K562 (cell line): ENCODE measurements at regions not wholly inside any gene's neighbourhood (a gene's known extent, or its start where the extent isn't known, plus 50 kb on each side); places are given as distances from the start of the nearest gene placed in this dataset.

ENCODE experiments used
- ARHGAP35 ChIP-seq: fragments of 450-650 bp; IDR thresholded peaks from 2 replicates; pipeline ENCODE4 v1.6.1; 2018; ENCODE audit not compliant: partially characterized antibody
- BACH1 ChIP-seq: fragments of 200-800 bp; sonication (Bioruptor generic); IDR thresholded peaks from 2 replicates; pipeline ENCODE4 v1.6.1; 2016; ENCODE audit warnings: missing genetic modification characterization, missing compliant biosample characterization
- CREB1 ChIP-seq, 2 experiments: sonication (generic) in 1 of 2; formaldehyde crosslinking in 1 of 2; IDR thresholded peaks; 2 replicates each; pipeline versions ENCODE4 v1.6.1 to v1.8.0; 2012 to 2022; ENCODE audit warnings: inconsistent platforms in 1 of 2, mild to moderate bottlenecking in 1 of 2, missing genetic modification reagents in 1 of 2, moderate library complexity in 1 of 2
- KDM1A ChIP-seq, 2 experiments: fragments of 450-650 bp; IDR thresholded peaks; 2 replicates each; pipeline ENCODE4 v1.6.1; 2016; ENCODE audit warnings: mild to moderate bottlenecking in 2 of 2
- NFE2L1 ChIP-seq: fragments of 450-650 bp; IDR thresholded peaks from 2 replicates; pipeline ENCODE4 v1.6.1; 2016; ENCODE audit warnings: missing genetic modification characterization, low read depth, mild to moderate bottlenecking, missing compliant biosample characterization, moderate library complexity, borderline replicate concordance
- PHF20 ChIP-seq: fragments of 450-650 bp; IDR thresholded peaks from 2 replicates; pipeline ENCODE4 v1.6.1; 2018; ENCODE audit not compliant: partially characterized antibody
- ZNF274 ChIP-seq: IDR thresholded peaks from 2 replicates; pipeline ENCODE4 v1.6.1; 2011; ENCODE audit warnings: low read depth, mild to moderate bottlenecking, low read length, moderate library complexity, borderline replicate concordance
- ZNF347 ChIP-seq: fragments of 450-650 bp; formaldehyde crosslinking; IDR thresholded peaks from 2 replicates; pipeline ENCODE4 v1.4.0; 2020; ENCODE audit warnings: low read depth, mild to moderate bottlenecking, moderate library complexity
- ZZZ3 ChIP-seq: fragments of 450-650 bp; IDR thresholded peaks from 2 replicates; pipeline ENCODE4 v1.6.1; 2016; ENCODE audit warnings: antibody characterized with exemption, mild to moderate bottlenecking, moderate library complexity
- TF ChIP-seq, protein P1 (sequence below), 3 experiments: fragments of 200-800 bp in 1 of 3; sonication (Bioruptor generic) in 1 of 3; sonication (generic) in 1 of 3; formaldehyde crosslinking in 1 of 3; IDR thresholded peaks; 2 replicates each; pipeline versions ENCODE4 v1.6.1 to v1.8.0; 2016 to 2022; ENCODE audit warnings: mild to moderate bottlenecking in 2 of 3, missing compliant biosample characterization in 2 of 3, missing genetic modification characterization in 2 of 3, missing genetic modification reagents in 1 of 3
- TF ChIP-seq, protein P2 (sequence below), 3 experiments: IDR thresholded peaks in 2 of 3; conservative IDR thresholded peaks in 1 of 3; 2 replicates each; pipeline ENCODE4 v1.5.1; 2011 to 2012; ENCODE audit warnings: low read length in 3 of 3, mild to moderate bottlenecking in 3 of 3, control low read depth in 2 of 3, improper control_type of control experiment in 1 of 3, inconsistent platforms in 1 of 3, low read depth in 1 of 3, mixed read lengths in 1 of 3, moderate library complexity in 1 of 3; ENCODE audit not compliant: insufficient read depth in 2 of 3
- TF ChIP-seq, protein P3 (sequence below), 2 experiments: fragments of 200-800 bp in 1 of 2; sonication (Bioruptor generic) in 1 of 2; sonication (generic) in 1 of 2; formaldehyde crosslinking in 1 of 2; IDR thresholded peaks in 1 of 2; conservative IDR thresholded peaks in 1 of 2; 2 replicates each; pipeline versions ENCODE4 v1.5.0 to v1.6.1; 2016 to 2020; ENCODE audit warnings: missing compliant biosample characterization in 1 of 2, missing genetic modification characterization in 1 of 2, missing genetic modification reagents in 1 of 2

DNA sequence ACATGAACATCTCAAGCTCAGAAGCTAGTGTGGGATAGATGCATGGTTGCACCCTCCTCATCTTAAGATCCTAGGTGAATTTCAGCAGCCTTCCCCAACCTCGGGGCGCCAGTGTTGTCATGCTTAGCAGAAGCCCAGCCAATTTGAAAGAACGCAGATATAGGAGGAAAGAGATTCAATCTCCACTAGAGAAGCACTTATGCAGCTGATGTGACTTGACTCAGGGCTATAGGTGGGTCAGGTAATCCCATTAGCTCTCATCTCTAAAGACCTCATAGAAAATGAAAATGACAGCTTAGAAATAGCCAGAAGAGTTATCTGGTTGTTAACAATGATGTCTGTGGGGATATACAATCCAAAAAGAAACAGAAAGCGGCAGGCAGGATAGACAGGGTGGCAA lies 310.5 kb downstream of the GPAM start:
- TF ChIP-seq, protein P1, sequence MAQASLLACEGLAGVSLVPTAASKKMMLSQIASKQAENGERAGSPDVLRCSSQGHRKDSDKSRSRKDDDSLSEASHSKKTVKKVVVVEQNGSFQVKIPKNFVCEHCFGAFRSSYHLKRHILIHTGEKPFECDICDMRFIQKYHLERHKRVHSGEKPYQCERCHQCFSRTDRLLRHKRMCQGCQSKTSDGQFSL (CRISPR knock-in tag; IDR thresholded peaks at IDR 0.05), result no peak
- TF ChIP-seq, protein P1 (tag; IDR thresholded peaks at IDR 0.05), result no peak
- TF ChIP-seq BACH1 (tag) (no peak), NFE2L1 (tag) (no peak), PHF20 (no peak), ZZZ3 (no peak), ARHGAP35 (no peak), ZNF274 (no peak), ZNF347 (CRISPR knock-in tag) (no peak), KDM1A (IDR thresholded peaks at IDR 0.05) (no peak), CREB1 (IDR thresholded peaks at IDR 0.05) (no peak), CREB1 (CRISPR knock-in tag; IDR thresholded peaks at IDR 0.05) (no peak)
- TF ChIP-seq, protein P2, sequence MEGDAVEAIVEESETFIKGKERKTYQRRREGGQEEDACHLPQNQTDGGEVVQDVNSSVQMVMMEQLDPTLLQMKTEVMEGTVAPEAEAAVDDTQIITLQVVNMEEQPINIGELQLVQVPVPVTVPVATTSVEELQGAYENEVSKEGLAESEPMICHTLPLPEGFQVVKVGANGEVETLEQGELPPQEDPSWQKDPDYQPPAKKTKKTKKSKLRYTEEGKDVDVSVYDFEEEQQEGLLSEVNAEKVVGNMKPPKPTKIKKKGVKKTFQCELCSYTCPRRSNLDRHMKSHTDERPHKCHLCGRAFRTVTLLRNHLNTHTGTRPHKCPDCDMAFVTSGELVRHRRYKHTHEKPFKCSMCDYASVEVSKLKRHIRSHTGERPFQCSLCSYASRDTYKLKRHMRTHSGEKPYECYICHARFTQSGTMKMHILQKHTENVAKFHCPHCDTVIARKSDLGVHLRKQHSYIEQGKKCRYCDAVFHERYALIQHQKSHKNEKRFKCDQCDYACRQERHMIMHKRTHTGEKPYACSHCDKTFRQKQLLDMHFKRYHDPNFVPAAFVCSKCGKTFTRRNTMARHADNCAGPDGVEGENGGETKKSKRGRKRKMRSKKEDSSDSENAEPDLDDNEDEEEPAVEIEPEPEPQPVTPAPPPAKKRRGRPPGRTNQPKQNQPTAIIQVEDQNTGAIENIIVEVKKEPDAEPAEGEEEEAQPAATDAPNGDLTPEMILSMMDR (IDR thresholded peaks at IDR 0.05 in 2 of 3, conservative IDR thresholded peaks at IDR 0.05 in 1 of 3; ENCODE audit: insufficient read depth in 2 of 3, low read depth in 1 of 3, low read length in 3 of 3), result no peak
- TF ChIP-seq, protein P3, sequence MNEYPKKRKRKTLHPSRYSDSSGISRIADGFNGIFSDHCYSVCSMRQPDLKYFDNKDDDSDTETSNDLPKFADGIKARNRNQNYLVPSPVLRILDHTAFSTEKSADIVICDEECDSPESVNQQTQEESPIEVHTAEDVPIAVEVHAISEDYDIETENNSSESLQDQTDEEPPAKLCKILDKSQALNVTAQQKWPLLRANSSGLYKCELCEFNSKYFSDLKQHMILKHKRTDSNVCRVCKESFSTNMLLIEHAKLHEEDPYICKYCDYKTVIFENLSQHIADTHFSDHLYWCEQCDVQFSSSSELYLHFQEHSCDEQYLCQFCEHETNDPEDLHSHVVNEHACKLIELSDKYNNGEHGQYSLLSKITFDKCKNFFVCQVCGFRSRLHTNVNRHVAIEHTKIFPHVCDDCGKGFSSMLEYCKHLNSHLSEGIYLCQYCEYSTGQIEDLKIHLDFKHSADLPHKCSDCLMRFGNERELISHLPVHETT (CRISPR knock-in tag; conservative IDR thresholded peaks at IDR 0.05 in 1 of 2, IDR thresholded peaks at IDR 0.05 in 1 of 2), result no peak
